Keratinocyte (primary cell): ENCODE measurements at regions not wholly inside any gene's neighbourhood (a gene's known extent, or its start where the extent isn't known, plus 50 kb on each side); places are given as distances from the start of the nearest gene placed in this dataset.

Experiments used
- EZH2 ChIP-seq: IDR thresholded peaks from one replicate; pipeline ENCODE4 v1.6.1; 2012; ENCODE audit warnings: inconsistent platforms, mild to moderate bottlenecking, low read length, moderate library complexity
- TF ChIP-seq, protein P1 (sequence below), 3 experiments: IDR thresholded peaks in 1 of 3; conservative IDR thresholded peaks in 1 of 3; optimal IDR thresholded peaks in 1 of 3; 2 replicates in 2 of 3; 3 replicates in 1 of 3; pipeline versions ENCODE3 to v1.5.1; 2011; ENCODE audit warnings: low read length in 3 of 3, mild to moderate bottlenecking in 3 of 3, moderate library complexity in 2 of 3, control low read depth in 1 of 3, inconsistent platforms in 1 of 3; ENCODE audit not compliant: insufficient read depth in 2 of 3; ENCODE audit errors: extremely low read depth in 1 of 3

DNA sequence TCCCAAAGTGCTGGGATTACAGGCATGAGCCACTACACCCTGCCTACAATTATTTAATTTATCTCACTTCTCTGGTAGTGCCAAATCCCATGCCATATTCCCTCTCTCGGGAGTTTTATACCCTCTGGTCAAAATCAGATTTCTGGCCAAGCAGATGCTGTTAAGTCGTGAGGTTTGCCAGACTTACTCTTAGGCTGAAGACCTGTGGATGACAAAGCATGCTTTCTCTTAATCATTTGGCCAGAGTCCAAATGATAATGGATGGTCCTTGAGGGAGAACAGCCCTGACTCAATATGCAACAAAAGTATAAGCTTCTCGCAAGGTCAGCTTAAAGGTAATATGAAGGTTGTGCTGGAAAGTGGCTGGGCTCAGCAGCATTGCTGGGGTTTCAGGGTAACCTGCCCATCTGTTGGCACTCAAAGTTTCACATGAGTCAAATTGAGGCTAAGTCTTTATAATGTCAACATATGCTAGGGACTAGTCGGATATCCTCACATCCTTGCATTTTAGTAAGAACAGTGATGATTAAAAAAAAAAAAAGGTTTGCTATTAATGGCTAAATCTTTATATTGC, 280.1 kb downstream of the KIF4B start:
- TF ChIP-seq, protein P1, sequence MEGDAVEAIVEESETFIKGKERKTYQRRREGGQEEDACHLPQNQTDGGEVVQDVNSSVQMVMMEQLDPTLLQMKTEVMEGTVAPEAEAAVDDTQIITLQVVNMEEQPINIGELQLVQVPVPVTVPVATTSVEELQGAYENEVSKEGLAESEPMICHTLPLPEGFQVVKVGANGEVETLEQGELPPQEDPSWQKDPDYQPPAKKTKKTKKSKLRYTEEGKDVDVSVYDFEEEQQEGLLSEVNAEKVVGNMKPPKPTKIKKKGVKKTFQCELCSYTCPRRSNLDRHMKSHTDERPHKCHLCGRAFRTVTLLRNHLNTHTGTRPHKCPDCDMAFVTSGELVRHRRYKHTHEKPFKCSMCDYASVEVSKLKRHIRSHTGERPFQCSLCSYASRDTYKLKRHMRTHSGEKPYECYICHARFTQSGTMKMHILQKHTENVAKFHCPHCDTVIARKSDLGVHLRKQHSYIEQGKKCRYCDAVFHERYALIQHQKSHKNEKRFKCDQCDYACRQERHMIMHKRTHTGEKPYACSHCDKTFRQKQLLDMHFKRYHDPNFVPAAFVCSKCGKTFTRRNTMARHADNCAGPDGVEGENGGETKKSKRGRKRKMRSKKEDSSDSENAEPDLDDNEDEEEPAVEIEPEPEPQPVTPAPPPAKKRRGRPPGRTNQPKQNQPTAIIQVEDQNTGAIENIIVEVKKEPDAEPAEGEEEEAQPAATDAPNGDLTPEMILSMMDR (optimal IDR thresholded peaks at IDR 0.05 in 1 of 3, IDR thresholded peaks at IDR 0.05 in 1 of 3, conservative IDR thresholded peaks at IDR 0.05 in 1 of 3; ENCODE audit: extremely low read depth in 1 of 3, insufficient read depth in 2 of 3, low read length in 3 of 3): no peak
- TF ChIP-seq EZH2: no peak
